Activated naive CD8-positive, alpha-beta T cell treated with anti-CD3 and anti-CD28 coated beads, Interleukin-2, amount 50 U/mL, for 24 hours (primary cell): ENCODE measurements at regions not wholly inside any gene's neighbourhood (a gene's known extent, or its start where the extent isn't known, plus 50 kb on each side); places are given as distances from the start of the nearest gene placed in this dataset.
A peak's percentile ranks its signal among the peaks of the same experiment; 100 is the strongest.

ENCODE experiments used
- ATAC-seq: fragments of 150-1000 bp; cut with Tn5 transposase; one replicate; pipeline ENCODE4 v1.10.0; 2021
- DNase-seq: peaks from one replicate; pipeline ENCODE4 v3.0.0; 2021
- H3K27ac Mint-ChIP-seq: one replicate; pipeline ENCODE4 v1.8.0; 2021; ENCODE audit warnings: mild to moderate bottlenecking, mixed read lengths
- H3K27me3 Mint-ChIP-seq: one replicate; pipeline ENCODE4 v1.8.0; 2021; ENCODE audit warnings: mixed read lengths
- H3K36me3 Mint-ChIP-seq: one replicate; pipeline ENCODE4 v1.8.0; 2021; ENCODE audit warnings: low read depth, mixed read lengths
- H3K4me1 Mint-ChIP-seq: one replicate; pipeline ENCODE4 v1.8.0; 2021; ENCODE audit warnings: mixed read lengths
- H3K4me3 Mint-ChIP-seq: one replicate; pipeline ENCODE4 v1.8.0; 2021; ENCODE audit warnings: mild to moderate bottlenecking, moderate library complexity, mixed read lengths
- H3K9me3 Mint-ChIP-seq: one replicate; pipeline ENCODE4 v1.8.0; 2021; ENCODE audit warnings: mixed read lengths

DNA sequence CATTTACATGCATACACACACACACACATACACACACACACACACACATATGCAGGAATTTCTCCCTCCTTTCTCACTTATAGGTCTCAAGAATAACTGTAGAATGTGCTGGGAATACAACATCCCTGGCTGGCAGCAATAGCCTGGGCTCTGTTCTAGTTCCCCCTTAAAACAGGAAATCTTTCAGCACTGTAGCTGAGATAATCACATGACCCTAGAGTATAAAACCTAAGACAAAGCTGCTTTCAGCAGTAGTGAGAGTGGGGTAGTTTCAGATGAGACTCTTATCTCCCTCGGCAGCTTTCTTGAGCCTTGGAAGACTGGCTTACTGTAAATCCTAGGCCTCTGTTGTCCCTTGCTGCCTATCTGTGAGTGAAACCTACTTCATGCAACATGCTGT is 137.4 kb upstream of the AKR1E2 start:
- Mint-ChIP-seq H3K9me3 (no peaks in the 10 kb centered on the region), H3K36me3 (no peaks in the 10 kb centered on the region), H3K4me3 (no peak overlapping the region), H3K27me3 (peaks cover 11% of the 10 kb centered on the region), H3K27ac (no peak overlapping the region), H3K4me1 (peaks cover 42% of the 10 kb centered on the region)
- no peak for DNase-seq
- ATAC-seq = no peak

DNA sequence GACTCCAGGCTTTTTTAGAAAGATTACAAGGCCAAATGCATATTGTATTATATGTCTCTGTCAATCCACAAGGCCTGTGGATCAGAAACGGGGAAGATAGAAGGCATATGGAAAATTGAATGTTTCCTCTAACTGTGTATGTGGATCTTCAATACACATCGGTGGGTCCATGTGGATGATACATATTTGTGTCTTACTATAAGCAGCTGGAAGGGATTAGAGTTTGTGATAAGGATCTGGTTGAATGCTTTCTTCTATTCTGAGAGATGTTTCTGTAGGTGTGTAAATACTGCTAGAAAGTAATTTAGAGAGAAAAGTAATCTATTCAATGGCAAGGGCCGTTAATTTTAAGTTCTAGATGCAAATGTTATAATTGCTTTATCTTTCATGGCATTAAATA is 137.8 kb upstream of the AKR1E2 start:
- Mint-ChIP-seq H3K4me1 (peaks cover 42% of the 10 kb centered on the region), H3K36me3 (no peaks in the 10 kb centered on the region), H3K27me3 (peaks cover 10% of the 10 kb centered on the region), H3K4me3 (no peak overlapping the region), H3K27ac (no peak overlapping the region), H3K9me3 (no peaks in the 10 kb centered on the region)
- ATAC-seq (no peak), DNase-seq (no peak)

DNA sequence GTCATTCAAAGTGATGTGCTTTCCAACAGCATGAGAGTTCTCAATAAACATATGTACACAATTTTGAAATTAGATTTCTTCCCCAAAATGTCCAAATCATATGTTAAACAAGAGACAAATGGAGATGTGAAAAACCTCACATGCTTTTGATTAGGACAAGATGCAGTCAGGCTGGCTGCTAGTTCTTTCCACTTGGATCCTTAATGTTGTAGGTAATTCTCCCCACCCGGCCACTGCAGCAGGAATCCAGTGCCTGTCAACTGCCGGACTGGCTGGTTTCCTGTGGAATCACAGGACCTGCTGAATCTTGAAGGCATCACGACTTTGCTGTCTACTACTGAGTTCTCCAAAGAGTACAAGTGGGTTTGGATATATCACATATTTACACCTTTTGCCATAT is 138.6 kb upstream of the AKR1E2 start:
- Mint-ChIP-seq H3K36me3 (no peaks in the 10 kb centered on the region), H3K27ac (peak overlapping the region; percentile 80), H3K9me3 (no peaks in the 10 kb centered on the region), H3K4me3 (no peak overlapping the region), H3K27me3 (peaks cover 10% of the 10 kb centered on the region), H3K4me1 (peaks cover 42% of the 10 kb centered on the region)
- ATAC-seq (no peak), DNase-seq (no peak)

DNA sequence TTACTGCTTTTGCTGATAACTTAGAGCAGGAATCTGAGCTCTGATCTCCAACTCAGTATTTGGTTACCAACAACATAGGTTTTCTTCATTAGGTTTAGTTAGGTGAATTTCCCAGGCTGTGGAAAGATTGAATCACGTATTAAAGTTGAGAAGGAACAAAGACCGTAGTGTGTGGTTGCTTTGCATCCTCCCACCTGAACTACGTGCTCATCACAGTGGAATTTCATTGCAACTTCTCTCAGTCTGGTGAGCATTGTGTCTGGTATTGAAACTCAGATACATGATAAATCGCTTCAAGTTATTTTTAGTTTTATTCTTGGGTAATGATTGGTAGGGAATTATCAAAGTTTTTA is 139.4 kb upstream of the AKR1E2 start:
- H3K4me1 Mint-ChIP-seq = peaks cover 42% of the 10 kb centered on the region
- peak overlapping the region; percentile 3 for H3K4me3 Mint-ChIP-seq
- DNase-seq (peak; percentile 14), ATAC-seq (peak; percentile 92)
- peak overlapping the region; percentile 80 for H3K27ac Mint-ChIP-seq
- H3K27me3 Mint-ChIP-seq = peaks cover 13% of the 10 kb centered on the region
- no peaks in the 10 kb centered on the region for H3K36me3 Mint-ChIP-seq
- H3K9me3 Mint-ChIP-seq = no peaks in the 10 kb centered on the region

DNA sequence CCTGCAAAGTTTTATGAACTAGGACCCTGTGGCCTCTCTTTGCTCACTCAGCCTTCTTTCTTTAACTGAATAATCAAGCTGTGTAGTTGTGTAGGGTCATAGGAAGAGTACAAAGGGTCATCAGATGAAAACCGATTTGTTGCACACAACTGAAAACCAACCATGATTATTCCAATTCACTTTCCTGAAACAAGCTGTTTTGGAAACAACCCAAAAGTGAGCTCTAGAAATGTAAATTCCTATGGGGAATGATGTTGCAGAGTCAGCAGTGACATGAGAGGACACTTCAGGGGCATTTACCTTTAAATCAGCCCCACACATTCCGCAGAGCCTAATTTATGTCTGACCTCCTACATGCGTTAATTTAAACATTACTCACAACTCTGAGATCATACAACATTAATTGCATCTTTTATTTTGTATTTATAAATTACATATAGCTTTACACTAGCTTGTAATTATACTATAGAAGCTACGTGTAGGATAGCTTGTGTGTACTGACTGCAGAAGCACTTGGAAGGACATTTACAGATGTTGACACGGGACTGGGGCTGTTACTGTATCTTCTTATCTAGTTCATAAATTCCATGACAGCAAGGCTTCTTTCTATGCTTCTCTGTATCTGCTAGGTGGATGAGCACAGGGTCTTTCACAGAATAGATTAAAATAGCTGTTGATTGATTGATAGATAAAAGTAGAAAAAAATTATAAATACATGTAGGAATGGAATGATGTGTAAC is 139.9 kb upstream of the AKR1E2 start:
- H3K4me3 Mint-ChIP-seq = peak overlapping the region; percentile 3
- H3K27me3 Mint-ChIP-seq = peaks cover 13% of the 10 kb centered on the region
- ATAC-seq (peak; percentile 73), DNase-seq (no peak)
- peak overlapping the region; percentile 80 for H3K27ac Mint-ChIP-seq
- H3K9me3 Mint-ChIP-seq = no peaks in the 10 kb centered on the region
- peaks cover 42% of the 10 kb centered on the region for H3K4me1 Mint-ChIP-seq
- no peaks in the 10 kb centered on the region for H3K36me3 Mint-ChIP-seq

DNA sequence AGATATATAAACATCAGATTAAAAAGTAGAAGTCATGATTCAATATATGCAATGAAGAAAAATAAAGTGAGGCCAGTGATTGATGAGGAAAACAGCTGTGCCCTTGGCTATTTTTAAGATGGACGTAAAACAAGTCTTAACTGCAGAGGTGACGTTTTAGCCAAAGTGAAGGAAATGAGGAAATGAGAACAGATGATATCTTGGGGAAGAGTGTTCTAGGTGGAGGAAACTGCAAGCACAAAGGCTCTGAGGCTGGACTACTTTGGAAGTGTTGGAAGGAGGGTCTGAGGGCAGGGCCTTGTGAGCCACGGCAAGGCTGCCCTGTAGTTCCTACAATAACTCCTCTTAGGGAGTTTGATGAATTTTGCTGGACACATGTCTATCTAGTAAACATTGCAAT is 140.5 kb upstream of the AKR1E2 start:
- no peaks in the 10 kb centered on the region for H3K36me3 Mint-ChIP-seq
- no peaks in the 10 kb centered on the region for H3K9me3 Mint-ChIP-seq
- H3K27me3 Mint-ChIP-seq = peaks cover 13% of the 10 kb centered on the region
- peaks cover 42% of the 10 kb centered on the region for H3K4me1 Mint-ChIP-seq
- peak overlapping the region; percentile 80 for H3K27ac Mint-ChIP-seq
- H3K4me3 Mint-ChIP-seq = no peak overlapping the region
- no peak for DNase-seq
- no peak for ATAC-seq

DNA sequence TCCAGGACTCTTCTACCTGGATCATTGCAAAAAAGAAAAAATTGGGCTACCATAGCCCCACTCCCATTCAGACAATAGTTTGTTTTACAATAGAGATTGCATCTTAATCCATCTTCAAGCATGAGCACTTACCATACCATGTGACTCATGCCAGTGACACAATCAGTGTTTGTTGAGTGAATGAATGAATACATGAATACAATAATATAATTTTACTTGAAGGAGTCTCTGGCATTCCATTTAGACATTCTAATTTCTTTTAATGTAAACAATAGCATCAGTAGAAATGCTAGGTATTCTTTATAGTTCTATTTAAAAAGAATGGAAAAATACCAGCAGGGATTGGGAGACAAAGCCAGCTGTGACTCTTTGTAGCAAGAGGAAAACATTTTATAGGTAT is 141.6 kb upstream of the AKR1E2 start:
- Mint-ChIP-seq H3K4me1 (peaks cover 42% of the 10 kb centered on the region), H3K27me3 (peaks cover 17% of the 10 kb centered on the region), H3K27ac (no peak overlapping the region), H3K4me3 (no peak overlapping the region), H3K9me3 (no peaks in the 10 kb centered on the region), H3K36me3 (no peaks in the 10 kb centered on the region)
- no peak for DNase-seq
- no peak for ATAC-seq

DNA sequence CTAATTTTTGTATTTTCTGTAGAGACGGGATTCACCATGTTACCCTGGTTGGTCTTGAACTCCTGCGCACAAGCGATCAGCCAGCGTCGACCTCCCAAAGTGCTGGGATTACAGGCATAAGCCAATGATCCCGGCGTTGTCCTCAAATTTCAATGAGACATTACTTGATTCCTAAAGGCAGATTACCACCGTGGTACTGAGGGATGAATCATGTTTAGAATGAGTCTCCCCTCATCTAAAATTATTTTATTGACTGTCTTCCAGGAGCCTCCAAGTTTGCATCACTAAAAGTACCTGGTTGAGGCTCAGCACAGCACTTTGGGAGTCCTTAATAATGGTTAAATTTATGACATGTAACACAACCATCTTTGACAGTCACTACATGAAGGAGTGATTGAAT is 142.2 kb upstream of the AKR1E2 start:
- DNase-seq = no peak
- Mint-ChIP-seq H3K36me3 (no peaks in the 10 kb centered on the region), H3K27me3 (peaks cover 17% of the 10 kb centered on the region), H3K27ac (no peak overlapping the region), H3K4me3 (no peak overlapping the region), H3K9me3 (no peaks in the 10 kb centered on the region), H3K4me1 (peaks cover 42% of the 10 kb centered on the region)
- no peak for ATAC-seq

DNA sequence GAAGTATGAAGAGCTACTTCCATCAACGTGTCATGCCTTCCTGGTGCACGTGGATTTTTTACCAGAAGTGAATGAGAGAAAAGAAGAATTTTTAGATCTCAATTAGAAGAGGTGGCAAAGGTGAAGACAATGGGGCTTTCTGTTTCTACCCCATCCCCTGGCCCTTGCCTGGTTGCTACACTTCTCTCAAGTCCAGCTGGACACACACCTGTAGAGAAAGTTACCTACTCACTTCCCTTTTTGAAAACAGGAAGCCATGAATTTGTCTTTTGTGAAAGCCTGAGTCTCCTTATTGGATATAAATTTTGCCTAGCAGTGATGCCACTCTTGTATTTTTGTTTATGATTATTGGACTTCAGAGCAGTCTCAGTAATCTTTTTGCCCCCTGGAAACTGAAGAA is 142.9 kb upstream of the AKR1E2 start:
- Mint-ChIP-seq H3K9me3 (no peaks in the 10 kb centered on the region), H3K27ac (no peak overlapping the region), H3K4me1 (peaks cover 37% of the 10 kb centered on the region), H3K27me3 (peaks cover 21% of the 10 kb centered on the region), H3K36me3 (no peaks in the 10 kb centered on the region), H3K4me3 (no peak overlapping the region)
- ATAC-seq (no peak), DNase-seq (no peak)

DNA sequence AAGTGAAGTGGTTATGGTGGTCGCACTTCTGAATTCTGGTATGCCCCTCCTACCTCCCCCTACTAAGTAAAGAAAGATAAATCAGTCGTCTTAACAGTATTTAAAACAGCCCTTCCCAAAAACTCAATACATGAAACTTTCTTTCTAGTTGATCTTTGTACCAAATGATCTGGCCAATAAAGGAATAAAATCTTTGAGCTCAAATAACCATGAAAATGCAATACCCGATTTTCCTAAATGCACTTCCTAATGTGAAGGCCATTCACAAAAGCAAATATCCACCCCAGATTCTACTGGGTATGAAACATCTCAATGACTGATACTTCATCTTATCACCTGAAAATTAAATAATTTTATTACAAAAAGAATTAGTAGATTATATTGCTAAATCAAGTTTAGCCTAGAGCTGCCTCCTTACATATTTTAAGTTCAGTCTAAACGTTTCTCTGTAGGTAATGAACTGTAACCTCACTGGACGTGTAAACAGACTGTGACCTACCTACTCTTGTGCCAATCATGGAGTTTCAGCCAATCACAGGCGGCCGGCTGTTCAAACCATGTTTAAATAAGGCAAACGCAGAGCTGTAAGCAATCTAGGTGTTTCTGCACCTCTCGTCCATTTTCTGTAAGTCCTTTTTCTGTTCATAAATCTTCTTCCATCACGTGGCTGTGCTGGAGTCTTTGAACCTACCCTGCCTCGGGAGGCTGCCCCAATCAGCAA is 146.9 kb upstream of the AKR1E2 start:
- Mint-ChIP-seq H3K4me1 (peaks cover 1% of the 10 kb centered on the region), H3K36me3 (no peaks in the 10 kb centered on the region), H3K27ac (no peak overlapping the region), H3K4me3 (no peak overlapping the region), H3K27me3 (peaks cover 40% of the 10 kb centered on the region), H3K9me3 (no peaks in the 10 kb centered on the region)
- ATAC-seq (no peak), DNase-seq (no peak)

DNA sequence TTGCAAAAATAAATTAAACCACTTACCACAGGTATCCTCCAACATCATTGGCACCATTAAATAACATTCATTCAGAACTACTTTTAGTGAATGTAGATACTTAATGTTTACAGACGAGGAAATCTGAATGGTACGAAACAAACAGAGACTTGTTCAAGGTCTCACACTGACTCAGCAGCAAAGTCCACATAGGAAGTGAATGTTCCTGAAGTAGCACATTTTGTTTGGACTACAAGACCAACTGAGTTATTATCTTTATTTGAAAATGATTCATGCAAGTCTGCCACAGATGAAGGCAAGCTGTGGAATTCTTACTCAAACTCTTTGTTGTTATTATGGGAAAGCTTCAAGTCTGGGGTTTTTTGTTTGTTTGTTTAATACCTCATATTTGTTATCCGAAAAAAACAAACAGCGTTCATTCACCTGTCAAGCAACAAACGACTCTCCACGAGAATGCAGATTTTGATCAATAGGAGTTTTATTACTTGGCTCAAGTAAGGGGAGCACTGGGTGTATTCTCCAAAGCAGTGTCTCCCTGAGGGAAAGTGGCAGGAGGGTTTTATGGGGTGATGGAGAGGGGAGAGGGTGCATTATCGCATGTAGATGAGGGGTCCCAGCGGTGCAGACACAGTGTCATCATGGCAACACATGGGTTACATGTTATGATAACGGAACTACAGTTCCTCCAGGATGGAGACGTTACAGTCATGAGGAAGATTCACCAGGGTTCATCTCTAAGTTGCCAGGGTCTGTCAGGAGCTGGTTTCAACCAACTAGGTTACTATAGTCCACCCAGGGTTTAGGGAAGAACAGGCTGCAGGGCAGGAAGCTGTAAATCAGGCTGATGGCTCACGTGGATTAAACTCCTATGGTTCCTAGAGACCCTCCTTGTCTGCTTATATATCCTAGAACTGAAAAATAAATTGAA is 147.7 kb upstream of the AKR1E2 start:
- H3K36me3 Mint-ChIP-seq = no peaks in the 10 kb centered on the region
- ATAC-seq (no peak), DNase-seq (no peak)
- no peak overlapping the region for H3K4me3 Mint-ChIP-seq
- no peaks in the 10 kb centered on the region for H3K9me3 Mint-ChIP-seq
- H3K27me3 Mint-ChIP-seq = peaks cover 34% of the 10 kb centered on the region
- H3K4me1 Mint-ChIP-seq = no peaks in the 10 kb centered on the region
- H3K27ac Mint-ChIP-seq = no peak overlapping the region

DNA sequence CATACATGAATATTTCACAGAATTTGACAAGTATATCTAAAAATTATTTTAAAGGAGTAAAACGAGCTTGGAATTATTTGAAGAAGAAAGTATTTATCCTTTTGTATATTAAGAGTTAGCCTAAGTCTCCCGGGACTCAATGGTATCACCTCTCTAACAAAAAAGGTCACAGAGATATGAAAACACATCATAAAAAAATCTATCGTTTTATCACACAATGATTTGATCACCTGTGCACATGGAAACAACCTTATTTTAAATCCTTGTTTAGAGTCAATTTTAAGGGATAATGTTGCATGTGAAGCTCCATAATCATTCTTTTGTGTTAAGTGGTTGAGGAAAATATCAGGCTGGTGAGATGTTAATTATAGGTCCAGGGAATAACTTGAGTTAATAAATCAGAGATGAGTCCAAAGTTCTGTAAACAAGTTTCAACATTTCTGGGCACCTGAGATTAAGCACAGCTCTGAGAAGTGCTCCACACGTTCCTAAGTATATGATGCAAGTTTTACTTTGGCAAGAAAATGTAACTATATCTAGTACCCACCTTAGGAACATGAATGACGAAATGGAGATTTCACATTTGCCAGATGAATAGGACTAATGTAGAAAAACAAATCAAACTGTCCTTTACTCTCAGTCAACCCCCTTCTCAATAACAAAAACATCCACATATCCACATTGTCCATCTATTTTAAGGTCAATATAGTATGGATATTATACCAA is 148.5 kb upstream of the AKR1E2 start:
- DNase-seq (no peak), ATAC-seq (no peak)
- H3K4me3 Mint-ChIP-seq = no peak overlapping the region
- H3K27me3 Mint-ChIP-seq = peaks cover 35% of the 10 kb centered on the region
- no peaks in the 10 kb centered on the region for H3K36me3 Mint-ChIP-seq
- no peak overlapping the region for H3K27ac Mint-ChIP-seq
- no peaks in the 10 kb centered on the region for H3K9me3 Mint-ChIP-seq
- H3K4me1 Mint-ChIP-seq = no peaks in the 10 kb centered on the region

DNA sequence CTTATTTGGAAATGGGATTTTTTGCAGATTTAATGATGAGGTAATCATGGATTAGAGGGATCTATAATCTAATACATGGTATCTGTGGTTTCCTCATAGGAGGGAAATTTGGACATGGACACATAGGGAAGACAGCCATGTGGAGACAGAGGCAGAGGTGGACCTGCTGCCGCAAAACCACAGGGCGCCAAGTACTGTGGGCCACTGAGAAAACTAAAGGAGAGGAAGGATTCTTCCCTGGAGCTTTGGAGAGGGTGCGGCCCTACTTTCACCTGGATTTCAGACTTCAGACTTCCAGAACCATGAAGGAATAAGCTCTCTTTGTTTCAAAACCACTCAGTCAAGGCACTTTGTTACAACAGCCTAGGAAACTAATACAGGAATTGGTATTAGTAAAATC is 149.4 kb upstream of the AKR1E2 start:
- H3K4me3 Mint-ChIP-seq = no peak overlapping the region

DNA sequence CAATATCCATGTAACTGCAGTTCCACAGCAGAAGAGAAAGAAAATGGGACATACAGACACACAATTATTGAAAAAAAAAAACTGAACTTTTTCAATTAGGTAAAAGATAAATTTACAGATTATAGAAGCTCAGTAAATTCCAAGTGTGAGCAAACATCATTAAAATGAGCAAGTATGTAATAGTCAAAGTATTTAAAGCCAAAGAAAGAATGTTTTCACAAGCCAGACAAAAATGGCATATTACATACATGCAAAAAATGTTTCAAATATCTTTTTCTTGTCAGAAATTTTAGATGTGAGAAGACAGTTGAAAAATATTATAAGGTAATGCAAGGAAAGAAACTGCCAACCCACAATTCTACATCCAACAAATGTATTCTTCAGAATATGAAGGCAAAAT is 150.2 kb upstream of the AKR1E2 start:
- no peaks in the 10 kb centered on the region for H3K36me3 Mint-ChIP-seq
- no peak for ATAC-seq
- no peaks in the 10 kb centered on the region for H3K4me1 Mint-ChIP-seq
- H3K27me3 Mint-ChIP-seq = peaks cover 34% of the 10 kb centered on the region
- no peak overlapping the region for H3K4me3 Mint-ChIP-seq
- no peak overlapping the region for H3K27ac Mint-ChIP-seq
- H3K9me3 Mint-ChIP-seq = no peaks in the 10 kb centered on the region
- DNase-seq = no peak

More for the DNA sequence above, 149.4 kb upstream of the AKR1E2 start:
- H3K27ac Mint-ChIP-seq = no peak overlapping the region
- no peak for ATAC-seq
- H3K36me3 Mint-ChIP-seq = no peaks in the 10 kb centered on the region
- no peaks in the 10 kb centered on the region for H3K9me3 Mint-ChIP-seq
- no peaks in the 10 kb centered on the region for H3K4me1 Mint-ChIP-seq
- DNase-seq = no peak
- H3K27me3 Mint-ChIP-seq = peaks cover 32% of the 10 kb centered on the region
